Left lung (tissue), 4 donors: ENCODE measurements at regions not wholly inside any gene's neighbourhood (a gene's known extent, or its start where the extent isn't known, plus 50 kb on each side); places are given as distances from the start of the nearest gene placed in this dataset.

Source experiments
- ATAC-seq: fragments of 200-7000 bp; cut with Tn5 transposase; one replicate; pipeline ENCODE4 v1.9.1; 2020; ENCODE audit warnings: moderate library complexity
- DNase-seq, 4 donors: peaks; one replicate each; pipeline ENCODE4 v3.0.0-alpha.2; 2013 to 2020
- H3K27ac ChIP-seq, 2 donors: fragments of 200-600 bp; sonication (generic) in 1 of 2; one replicate each; pipeline versions ENCODE4 v1.5.0 to v1.8.0; 2020 to 2021
- H3K27me3 ChIP-seq, 2 donors: fragments of 200-600 bp; sonication (generic) in 1 of 2; one replicate each; pipeline versions ENCODE4 v1.5.0 to v1.8.0; 2020 to 2021
- H3K36me3 ChIP-seq, 2 donors: fragments of 200-600 bp; sonication (generic) in 1 of 2; one replicate each; pipeline versions ENCODE4 v1.5.0 to v1.8.0; 2020 to 2021
- H3K4me1 ChIP-seq, 2 donors: fragments of 200-600 bp; one replicate each; pipeline ENCODE4 v1.8.0; 2021
- H3K4me3 ChIP-seq, 2 donors: fragments of 200-600 bp; sonication (generic) in 1 of 2; one replicate each; pipeline versions ENCODE4 v1.5.0 to v1.8.0; 2020 to 2021; ENCODE audit warnings: mild to moderate bottlenecking in 1 of 2
- H3K9me3 ChIP-seq, 2 donors: fragments of 200-600 bp; sonication (generic) in 1 of 2; one replicate each; pipeline versions ENCODE4 v1.5.0 to v1.8.0; 2020 to 2021
- CTCF ChIP-seq, 2 donors: fragments of 200-600 bp; sonication (generic) in 1 of 2; IDR thresholded peaks; one replicate each; pipeline versions ENCODE4 v1.5.0 to v1.8.0; 2021; ENCODE audit warnings: antibody characterized with exemption in 2 of 2
- intact Hi-C, 2 donors: fragments of 100-400 bp; cut with DNase I; formaldehyde crosslinking; loops; one replicate each; pipeline versions ENCODE4 v1.11.2 to v1.14.2; 2022
- donor health status: DM: no; HTN: yes; CAD: no.
- donor health status: DM: no; HTN: no; CAD: no.

DNA sequence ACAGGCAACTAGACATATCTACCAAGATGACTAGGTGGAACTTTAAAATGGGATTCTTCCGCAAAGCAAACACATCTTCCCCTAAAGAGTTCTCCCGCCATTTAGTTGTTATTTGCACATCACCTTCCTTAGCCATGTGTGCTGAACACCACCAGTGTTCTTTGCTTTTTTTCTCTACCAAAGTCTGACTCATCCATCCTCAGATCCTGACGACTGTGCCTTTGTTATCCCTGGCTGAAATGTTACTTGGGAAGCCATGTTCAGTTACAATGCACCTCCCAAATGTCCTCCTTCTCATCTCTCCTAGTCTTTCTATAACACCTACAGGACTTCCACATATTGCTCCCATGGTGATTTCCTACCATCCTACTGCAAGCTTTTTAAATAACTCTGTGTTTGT, 593.5 kb upstream of the ARID1B start:
- H3K27ac ChIP-seq: no peak overlapping the region
- intact Hi-C loops: no loop called here
- ATAC-seq: no peak
- H3K9me3 ChIP-seq: no peaks in the 10 kb centered on the region
- no peaks in the 10 kb centered on the region for H3K4me1 ChIP-seq
- no peaks in the 10 kb centered on the region for H3K36me3 ChIP-seq
- no peak overlapping the region for H3K4me3 ChIP-seq
- no peaks in the 10 kb centered on the region for H3K27me3 ChIP-seq
- no peak for TF ChIP-seq CTCF (IDR thresholded peaks at IDR 0.05)
- no peak for DNase-seq

DNA sequence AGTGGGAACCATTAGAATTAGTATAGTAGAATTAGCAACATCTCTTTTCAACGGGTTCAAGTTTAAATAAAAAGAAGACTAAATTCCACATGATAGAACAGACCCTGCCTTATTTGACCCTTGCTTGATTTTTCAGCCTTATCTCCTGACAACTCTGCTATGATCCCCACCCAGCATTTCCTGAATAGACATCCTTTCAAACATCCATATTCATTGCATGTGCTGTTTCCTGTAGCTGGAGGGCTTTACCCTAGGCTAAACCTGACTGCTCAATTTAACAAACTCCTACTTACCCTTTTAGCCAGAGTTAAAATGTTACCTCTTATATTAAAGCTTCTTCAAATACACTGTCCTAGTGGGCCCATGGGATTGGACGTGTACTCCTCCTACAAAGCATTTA, 594.8 kb upstream of the ARID1B start:
- Histone ChIP-seq H3K27me3 (no peaks in the 10 kb centered on the region), H3K4me3 (no peak overlapping the region), H3K27ac (no peak overlapping the region), H3K4me1 (no peaks in the 10 kb centered on the region), H3K36me3 (no peaks in the 10 kb centered on the region), H3K9me3 (no peaks in the 10 kb centered on the region)
- DNase-seq (no peak), ATAC-seq (no peak)
- intact Hi-C loops: no loop called here
- no peak for TF ChIP-seq CTCF (IDR thresholded peaks at IDR 0.05)

DNA sequence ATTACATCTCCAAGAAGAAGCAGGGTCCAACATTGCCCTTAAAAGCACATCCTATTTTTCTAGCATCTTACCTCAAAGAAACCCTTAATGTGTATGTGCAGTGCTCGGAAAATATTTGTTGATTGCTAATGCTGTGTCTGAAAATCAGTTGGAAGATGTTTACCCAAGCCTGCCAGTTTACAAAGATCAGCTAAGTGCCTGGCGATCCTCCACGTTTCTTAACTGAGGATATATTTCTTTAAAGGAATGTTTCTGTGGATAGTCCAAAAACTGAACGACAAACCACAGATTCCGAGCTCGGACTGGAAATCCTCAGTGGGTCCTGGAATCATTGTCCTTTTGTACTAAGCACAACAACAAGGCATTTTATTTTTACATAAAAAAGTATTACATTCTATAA, 595.7 kb upstream of the ARID1B start:
- Histone ChIP-seq H3K27ac (no peak overlapping the region), H3K4me1 (no peaks in the 10 kb centered on the region), H3K4me3 (no peak overlapping the region), H3K36me3 (no peaks in the 10 kb centered on the region), H3K9me3 (no peaks in the 10 kb centered on the region), H3K27me3 (no peaks in the 10 kb centered on the region)
- intact Hi-C loops: no loop called here
- ATAC-seq (no peak), DNase-seq (peak in 2 of 4 donors; percentile 15 to 23)
- TF ChIP-seq CTCF (IDR thresholded peaks at IDR 0.05): no peak

- DNase-seq (peak in 2 of 4 donors; percentile 35 to 52), ATAC-seq (peak; percentile 21)
- H3K27me3 ChIP-seq: no peaks in the 10 kb centered on the region
- intact Hi-C loops: no loop called here
- H3K27ac ChIP-seq: no peak overlapping the region
- TF ChIP-seq CTCF (IDR thresholded peaks at IDR 0.05): no peak
- H3K36me3 ChIP-seq: no peaks in the 10 kb centered on the region
- H3K4me3 ChIP-seq: no peak overlapping the region
- H3K4me1 ChIP-seq: no peaks in the 10 kb centered on the region
- H3K9me3 ChIP-seq: no peaks in the 10 kb centered on the region
These were observed 601.2 kb upstream of the ARID1B start for GRCh38 chr6:156175971-156176421.

GRCh38 chr6:156175433-156175832, 601.7 kb upstream of the ARID1B start:
- DNase-seq (no peak), ATAC-seq (no peak)
- H3K27ac ChIP-seq: no peak overlapping the region
- H3K4me1 ChIP-seq: no peaks in the 10 kb centered on the region
- H3K36me3 ChIP-seq: no peaks in the 10 kb centered on the region
- no peaks in the 10 kb centered on the region for H3K9me3 ChIP-seq
- H3K27me3 ChIP-seq: no peaks in the 10 kb centered on the region
- no peak overlapping the region for H3K4me3 ChIP-seq
- no peak for TF ChIP-seq CTCF (IDR thresholded peaks at IDR 0.05)
- intact Hi-C loops: no loop called here
